GM19395 (cell line): ENCODE measurements at regions not wholly inside any gene's neighbourhood (a gene's known extent, or its start where the extent isn't known, plus 50 kb on each side); places are given as distances from the start of the nearest gene placed in this dataset.

Experiments used
- ATAC-seq: cut with Tn5 transposase; IDR thresholded peaks from one replicate; pipeline ENCODE4 v1.9.1; 2021; ENCODE audit warnings: mild to moderate bottlenecking, moderate library complexity; ENCODE audit not compliant: unreplicated experiment

- no peak for ATAC-seq
Observed at GRCh38 chr6:51360287-51360686, 541.6 kb downstream of the TFAP2B start.

GRCh38 chr6:51365566-51365965, 546.9 kb downstream of the TFAP2B start:
- no peak for ATAC-seq

- no peak for ATAC-seq
Observed at GRCh38 chr6:51369485-51369884, 550.8 kb downstream of the TFAP2B start.

- ATAC-seq = no peak
Observed at GRCh38 chr6:51382847-51383246, 564.2 kb downstream of the TFAP2B start.

GRCh38 chr6:51384736-51385135, 566.1 kb downstream of the TFAP2B start:
- ATAC-seq = no peak

GRCh38 chr6:51386347-51386836, 567.7 kb downstream of the TFAP2B start:
- no peak for ATAC-seq

- no peak for ATAC-seq
Observed at GRCh38 chr6:51387907-51388306, 569.2 kb downstream of the TFAP2B start.

GRCh38 chr6:51394061-51394460, 575.4 kb downstream of the TFAP2B start:
- ATAC-seq = no peak

- ATAC-seq = peak; percentile 77
Observed at GRCh38 chr6:51396583-51396982, 577.9 kb downstream of the TFAP2B start.

- ATAC-seq = peak; percentile 50
Observed at GRCh38 chr6:51398064-51398705, 579.5 kb downstream of the TFAP2B start.

- peak; percentile 27 for ATAC-seq
Observed at GRCh38 chr6:51398793-51399192, 580.1 kb downstream of the TFAP2B start.

GRCh38 chr6:51410453-51410852, 591.8 kb downstream of the TFAP2B start:
- ATAC-seq = no peak

- ATAC-seq = no peak
Observed at GRCh38 chr6:51411496-51412125, 592.9 kb downstream of the TFAP2B start.

GRCh38 chr6:51414361-51414760, 595.7 kb downstream of the TFAP2B start:
- ATAC-seq = no peak

GRCh38 chr6:51415501-51415900, 596.8 kb downstream of the TFAP2B start:
- no peak for ATAC-seq

- ATAC-seq = no peak
Observed at GRCh38 chr6:51429017-51429712, 610.5 kb downstream of the TFAP2B start.

GRCh38 chr6:51430589-51430988, 611.9 kb downstream of the TFAP2B start:
- no peak for ATAC-seq

- ATAC-seq = no peak
Observed at GRCh38 chr6:51432481-51432880, 613.8 kb downstream of the TFAP2B start.

GRCh38 chr6:51450248-51450957, 631.7 kb downstream of the TFAP2B start:
- no peak for ATAC-seq

- ATAC-seq = no peak
Observed at GRCh38 chr6:51450958-51451357, 632.3 kb downstream of the TFAP2B start.

- no peak for ATAC-seq
Observed at GRCh38 chr6:51456282-51456681, 631.1 kb downstream of the PKHD1 start.
